ENCODE measurements at regions not wholly inside any gene's neighbourhood (a gene's known extent, or its start where the extent isn't known, plus 50 kb on each side); places are given as distances from the start of the nearest gene placed in this dataset.

DNA sequence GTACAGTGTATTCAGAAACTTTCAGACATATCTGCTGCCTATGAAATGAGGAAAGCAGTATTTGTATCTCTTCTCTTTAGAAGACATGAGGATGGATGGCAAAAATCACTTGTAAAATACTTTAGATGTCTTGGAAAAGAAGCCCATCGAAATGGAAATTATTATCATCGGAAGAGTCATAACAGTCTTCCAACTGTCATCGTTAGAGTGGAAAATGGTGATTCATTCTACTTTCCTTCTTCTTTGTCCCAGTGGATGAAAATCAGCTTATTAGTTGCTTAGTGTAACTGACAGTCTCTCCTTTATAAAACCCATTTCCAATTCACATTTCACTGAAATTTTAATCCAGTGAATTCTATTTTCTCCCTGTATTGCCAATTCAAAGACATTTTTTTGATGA, 1323.7 kb upstream of the PIK3C3 start:
- TF ChIP-seq, protein P1, sequence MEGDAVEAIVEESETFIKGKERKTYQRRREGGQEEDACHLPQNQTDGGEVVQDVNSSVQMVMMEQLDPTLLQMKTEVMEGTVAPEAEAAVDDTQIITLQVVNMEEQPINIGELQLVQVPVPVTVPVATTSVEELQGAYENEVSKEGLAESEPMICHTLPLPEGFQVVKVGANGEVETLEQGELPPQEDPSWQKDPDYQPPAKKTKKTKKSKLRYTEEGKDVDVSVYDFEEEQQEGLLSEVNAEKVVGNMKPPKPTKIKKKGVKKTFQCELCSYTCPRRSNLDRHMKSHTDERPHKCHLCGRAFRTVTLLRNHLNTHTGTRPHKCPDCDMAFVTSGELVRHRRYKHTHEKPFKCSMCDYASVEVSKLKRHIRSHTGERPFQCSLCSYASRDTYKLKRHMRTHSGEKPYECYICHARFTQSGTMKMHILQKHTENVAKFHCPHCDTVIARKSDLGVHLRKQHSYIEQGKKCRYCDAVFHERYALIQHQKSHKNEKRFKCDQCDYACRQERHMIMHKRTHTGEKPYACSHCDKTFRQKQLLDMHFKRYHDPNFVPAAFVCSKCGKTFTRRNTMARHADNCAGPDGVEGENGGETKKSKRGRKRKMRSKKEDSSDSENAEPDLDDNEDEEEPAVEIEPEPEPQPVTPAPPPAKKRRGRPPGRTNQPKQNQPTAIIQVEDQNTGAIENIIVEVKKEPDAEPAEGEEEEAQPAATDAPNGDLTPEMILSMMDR (IDR thresholded peaks at IDR 0.05) = no peak
- TF ChIP-seq POLR2A (IDR thresholded peaks at IDR 0.05) = no peak

Measured in testis (tissue), 2 donors.